Activated CD8-positive, alpha-beta T cell treated with anti-CD3 and anti-CD28 coated beads, Interleukin-2, amount 10 ng/mL, durations not matched to agents 7 days and 5 days (primary cell): ENCODE measurements at regions not wholly inside any gene's neighbourhood (a gene's known extent, or its start where the extent isn't known, plus 50 kb on each side); places are given as distances from the start of the nearest gene placed in this dataset.
"Not testable (repeated sequence)": the region's sequence is repeated elsewhere in the genome, so short reads cannot be mapped to it uniquely, and the experiment has no call there.

Experiments
- ATAC-seq: fragments of 150-1000 bp; cut with Tn5 transposase; one replicate; pipeline ENCODE4 v1.10.0; 2021; ENCODE audit warnings: moderate library complexity
- CTCF ChIA-PET: fragments of 350-600 bp; sonication (Branson Sonifier 250); formaldehyde crosslinking; loops from one replicate; lab custom pipeline; 2021; ENCODE audit warnings: antibody characterized with exemption; lab: Charles Lee
- POLR2A ChIA-PET: fragments of 350-600 bp; sonication (Branson Sonifier 250); formaldehyde crosslinking; loops from one replicate; lab custom pipeline; 2021; ENCODE audit warnings: antibody characterized with exemption; lab: Charles Lee
- DNase-seq: peaks from one replicate; pipeline ENCODE4 v3.0.0-alpha.2; 2020
- H3K27ac Mint-ChIP-seq: one replicate; pipeline ENCODE4 v1.8.0; 2021; ENCODE audit warnings: mild to moderate bottlenecking, mixed read lengths
- H3K27me3 Mint-ChIP-seq: one replicate; pipeline ENCODE4 v1.8.0; 2021; ENCODE audit warnings: low read depth, mixed read lengths
- H3K36me3 Mint-ChIP-seq: one replicate; pipeline ENCODE4 v1.8.0; 2021; ENCODE audit warnings: low read depth, mixed read lengths
- H3K4me1 Mint-ChIP-seq: one replicate; pipeline ENCODE4 v1.8.0; 2021; ENCODE audit warnings: low read depth, mixed read lengths
- H3K4me3 Mint-ChIP-seq: one replicate; pipeline ENCODE4 v1.8.0; 2021; ENCODE audit warnings: mild to moderate bottlenecking, mixed read lengths
- H3K9me3 Mint-ChIP-seq: one replicate; pipeline ENCODE4 v1.8.0; 2022; ENCODE audit warnings: mixed read lengths; ENCODE audit not compliant: insufficient read depth

DNA sequence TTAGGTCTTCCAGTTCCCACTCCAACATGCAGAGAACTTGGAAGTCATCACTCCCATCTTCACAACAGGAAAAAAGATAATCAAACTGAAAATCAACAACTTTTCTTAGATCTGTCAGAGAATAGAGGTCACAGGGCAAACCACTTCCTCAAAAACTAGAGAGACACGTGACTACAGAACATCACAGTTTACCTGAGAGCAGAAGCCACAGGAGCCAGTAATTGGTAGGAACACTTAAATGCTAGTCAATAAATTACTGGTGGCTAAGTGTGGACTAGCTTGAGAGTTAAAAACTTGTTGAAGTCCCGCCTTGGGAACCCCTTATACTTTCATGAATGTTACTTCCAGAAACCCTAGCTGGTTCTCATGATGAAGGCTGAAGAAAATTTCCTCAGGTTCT is 81.1 kb downstream of the THSD1 start:
- H3K36me3 Mint-ChIP-seq, H3K4me1 Mint-ChIP-seq, CTCF ChIA-PET, H3K4me3 Mint-ChIP-seq, H3K9me3 Mint-ChIP-seq, H3K27me3 Mint-ChIP-seq, ATAC-seq, POLR2A ChIA-PET, H3K27ac Mint-ChIP-seq, DNase-seq: not testable (repeated sequence)

GRCh38 chr13:52319876-52320275 is 86.1 kb downstream of the THSD1 start:
- ChIA-PET CTCF (no interaction called here), POLR2A (no interaction called here)
- H3K27ac Mint-ChIP-seq: no peak overlapping the region

DNA sequence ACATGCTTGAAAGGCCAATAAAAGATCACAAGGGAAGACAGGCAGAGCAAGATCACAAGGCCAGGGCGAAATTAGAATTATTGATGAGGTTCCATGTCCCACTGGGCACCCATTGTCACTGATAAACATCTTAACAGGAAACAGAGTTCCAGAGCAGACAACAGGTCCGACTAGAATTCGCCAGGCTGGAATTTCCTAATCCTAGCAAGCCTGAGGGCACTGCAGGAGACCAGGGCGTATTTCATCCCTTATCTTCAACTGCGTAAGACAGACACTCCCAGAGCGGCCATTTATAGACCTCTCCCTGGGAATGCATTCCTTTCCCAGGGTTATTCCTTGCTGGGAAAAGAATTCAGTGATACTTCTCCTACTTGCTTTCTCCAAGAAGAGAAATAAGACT is 96.1 kb downstream of the THSD1 start:
- CTCF ChIA-PET, DNase-seq, H3K36me3 Mint-ChIP-seq, H3K9me3 Mint-ChIP-seq, ATAC-seq, H3K4me1 Mint-ChIP-seq, POLR2A ChIA-PET, H3K27ac Mint-ChIP-seq, H3K4me3 Mint-ChIP-seq, H3K27me3 Mint-ChIP-seq: not testable (repeated sequence)

More at GRCh38 chr13:52319876-52320275, 86.1 kb downstream of the THSD1 start:
- Mint-ChIP-seq H3K9me3 (no peaks in the 10 kb centered on the region), H3K4me1 (peaks cover 6% of the 10 kb centered on the region), H3K4me3 (no peak overlapping the region), H3K36me3 (no peaks in the 10 kb centered on the region), H3K27me3 (peaks cover 10% of the 10 kb centered on the region)
- ATAC-seq (no peak), DNase-seq (no peak)

DNA sequence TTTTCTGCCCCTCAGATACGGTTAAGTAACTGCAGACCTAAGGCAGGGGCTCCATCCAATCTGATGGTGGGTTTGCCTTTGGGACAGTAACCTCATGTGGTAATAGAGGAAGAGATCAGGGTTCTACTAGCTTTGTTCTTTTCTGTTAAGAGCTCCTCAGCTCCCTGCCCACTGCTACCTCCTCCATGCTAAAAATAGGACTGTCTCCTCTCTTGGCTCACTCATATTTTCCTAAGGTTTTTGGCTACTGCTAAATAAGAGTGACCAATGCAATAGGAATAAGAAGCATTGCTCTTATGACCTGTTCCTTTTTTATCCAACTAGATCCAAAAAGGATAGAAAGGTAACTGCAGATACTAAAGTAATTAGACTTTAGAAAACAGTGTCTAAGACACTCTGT is 99.6 kb downstream of the THSD1 start:
- POLR2A ChIA-PET, CTCF ChIA-PET: not testable (repeated sequence)

DNA sequence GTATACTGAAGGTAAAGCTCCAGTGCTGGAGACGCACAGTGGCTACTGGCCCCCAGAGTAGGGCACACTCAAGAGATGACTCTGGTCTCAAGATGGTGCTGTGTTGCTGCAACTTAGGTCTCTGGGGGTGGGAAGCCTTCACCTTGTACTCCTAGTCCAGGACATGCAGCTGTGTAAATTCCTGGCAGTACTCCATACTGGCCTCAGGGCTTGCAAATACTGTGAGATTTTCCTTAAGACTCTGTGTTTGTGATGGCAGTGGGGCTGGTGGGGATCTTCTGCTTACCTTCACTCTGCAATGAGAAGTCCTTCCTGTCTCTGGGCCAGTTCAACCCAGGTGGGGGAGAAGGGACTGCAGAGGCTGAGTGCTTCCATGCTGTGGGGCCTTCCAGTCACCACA is 102.9 kb downstream of the THSD1 start:
- H3K27ac Mint-ChIP-seq, H3K36me3 Mint-ChIP-seq, CTCF ChIA-PET, H3K4me3 Mint-ChIP-seq, DNase-seq, H3K4me1 Mint-ChIP-seq, POLR2A ChIA-PET, H3K9me3 Mint-ChIP-seq, H3K27me3 Mint-ChIP-seq, ATAC-seq: not testable (repeated sequence)

More for the DNA sequence above, 99.6 kb downstream of the THSD1 start:
- not testable (repeated sequence) for H3K4me3 Mint-ChIP-seq, H3K27ac Mint-ChIP-seq, H3K36me3 Mint-ChIP-seq, H3K9me3 Mint-ChIP-seq, ATAC-seq, H3K4me1 Mint-ChIP-seq, DNase-seq, H3K27me3 Mint-ChIP-seq

DNA sequence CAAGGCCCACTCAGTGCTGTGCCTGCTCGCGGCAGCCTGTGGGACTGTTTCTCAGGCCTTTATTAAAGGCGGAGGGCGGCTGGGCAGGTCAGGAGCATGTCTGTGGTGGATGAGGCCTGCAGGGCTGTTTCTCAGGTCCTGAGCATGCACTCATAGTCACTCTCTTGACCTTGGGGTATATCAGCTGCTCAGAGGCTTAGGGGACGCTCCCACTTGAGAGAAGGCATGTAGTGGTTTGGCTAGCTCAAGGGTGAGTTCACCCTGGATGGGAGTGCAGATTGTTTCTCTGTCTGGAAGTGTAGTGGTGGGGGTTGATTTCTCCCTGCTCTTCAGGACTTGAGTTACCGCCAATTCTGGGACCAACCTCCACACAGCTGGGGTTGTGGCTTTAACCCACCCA is 103.3 kb downstream of the THSD1 start:
- POLR2A ChIA-PET, CTCF ChIA-PET, H3K27ac Mint-ChIP-seq, H3K27me3 Mint-ChIP-seq, H3K9me3 Mint-ChIP-seq, ATAC-seq, DNase-seq, H3K4me1 Mint-ChIP-seq, H3K36me3 Mint-ChIP-seq, H3K4me3 Mint-ChIP-seq: not testable (repeated sequence)

DNA sequence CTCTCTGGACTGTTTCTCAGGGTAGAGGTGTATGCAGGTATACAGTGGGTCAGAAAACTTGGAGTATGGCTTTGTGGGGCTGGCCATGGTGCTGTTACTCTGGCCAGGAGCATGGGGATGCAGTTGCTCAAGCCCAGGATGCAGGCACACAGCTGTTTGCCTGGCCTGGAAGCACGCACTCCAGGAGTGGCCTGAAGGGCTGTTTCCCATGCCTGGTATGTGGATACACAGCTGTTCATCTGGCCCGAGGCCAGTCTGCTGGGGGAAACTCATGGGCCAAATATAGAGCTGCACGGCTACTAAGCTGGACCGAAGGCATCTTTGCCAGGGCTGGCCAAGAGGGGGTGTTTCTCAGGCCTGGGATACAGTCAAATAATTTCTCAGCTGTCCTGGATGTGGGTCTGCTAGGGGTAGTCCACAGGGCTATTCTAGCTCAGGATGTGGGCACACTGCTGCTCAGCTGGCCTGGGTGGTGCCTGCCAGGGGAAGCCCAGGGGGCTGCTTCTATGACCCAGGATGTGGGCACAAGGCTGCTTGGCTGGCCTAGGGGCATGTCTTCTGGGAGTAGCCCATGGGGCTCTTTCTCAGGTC is 104.1 kb downstream of the THSD1 start:
- H3K27me3 Mint-ChIP-seq, H3K9me3 Mint-ChIP-seq, DNase-seq, H3K4me3 Mint-ChIP-seq, H3K27ac Mint-ChIP-seq, H3K36me3 Mint-ChIP-seq, CTCF ChIA-PET, ATAC-seq, H3K4me1 Mint-ChIP-seq, POLR2A ChIA-PET: not testable (repeated sequence)

DNA sequence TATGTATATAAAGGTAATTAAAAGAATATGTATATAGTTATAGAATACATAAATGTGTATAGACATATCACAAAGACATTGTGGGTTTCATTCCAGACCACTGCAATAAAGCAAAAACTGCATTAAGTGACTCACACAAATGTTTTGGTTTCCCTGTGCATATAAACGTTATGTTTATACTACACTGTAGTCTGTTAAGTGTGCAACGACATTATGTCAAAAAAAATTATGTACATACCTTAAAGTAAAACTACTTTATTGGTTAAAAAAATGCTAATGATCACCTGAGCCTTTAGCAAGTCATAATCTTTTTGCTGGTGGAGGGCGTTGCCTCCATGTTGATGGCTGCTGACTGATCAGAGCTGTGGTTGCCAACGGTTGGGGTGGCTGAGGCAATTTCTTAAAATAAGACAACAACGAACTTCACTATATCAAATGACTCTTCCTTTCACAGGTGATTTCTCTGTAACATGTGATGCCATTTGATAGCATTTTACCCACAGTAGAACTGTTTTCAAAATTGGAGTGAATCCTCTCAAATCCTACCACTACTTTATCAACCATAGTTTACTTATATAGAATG is 107.8 kb downstream of the THSD1 start:
- H3K27me3 Mint-ChIP-seq, H3K9me3 Mint-ChIP-seq, H3K36me3 Mint-ChIP-seq, ATAC-seq, H3K4me3 Mint-ChIP-seq, POLR2A ChIA-PET, DNase-seq, H3K27ac Mint-ChIP-seq, H3K4me1 Mint-ChIP-seq, CTCF ChIA-PET: not testable (repeated sequence)

DNA sequence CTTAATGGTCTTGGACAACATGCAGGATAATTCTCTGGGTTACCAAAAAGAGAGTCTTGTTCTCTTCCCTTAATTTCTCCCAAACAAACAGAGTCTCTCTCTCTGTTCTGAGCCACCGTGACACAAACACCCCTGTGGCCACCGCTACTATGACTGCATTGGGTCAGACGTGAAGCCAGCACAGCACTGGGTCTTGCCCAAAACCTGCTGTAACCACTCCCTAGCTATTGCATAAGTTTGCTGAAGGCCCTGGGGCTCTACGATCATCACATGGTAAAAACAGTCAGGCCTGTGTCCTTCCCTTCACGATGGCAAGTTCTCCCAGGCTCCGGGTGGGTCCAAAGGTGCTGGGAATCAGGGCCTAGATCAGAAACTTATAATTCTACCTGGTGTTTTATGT is 117.1 kb downstream of the THSD1 start:
- ATAC-seq, H3K9me3 Mint-ChIP-seq, H3K4me3 Mint-ChIP-seq, POLR2A ChIA-PET, H3K36me3 Mint-ChIP-seq, DNase-seq, H3K27me3 Mint-ChIP-seq, H3K27ac Mint-ChIP-seq, CTCF ChIA-PET, H3K4me1 Mint-ChIP-seq: not testable (repeated sequence)

- ATAC-seq, POLR2A ChIA-PET, H3K36me3 Mint-ChIP-seq: not testable (repeated sequence)
Observed at GRCh38 chr13:52281387-52281786, 122.0 kb upstream of the NEK3 start.

DNA sequence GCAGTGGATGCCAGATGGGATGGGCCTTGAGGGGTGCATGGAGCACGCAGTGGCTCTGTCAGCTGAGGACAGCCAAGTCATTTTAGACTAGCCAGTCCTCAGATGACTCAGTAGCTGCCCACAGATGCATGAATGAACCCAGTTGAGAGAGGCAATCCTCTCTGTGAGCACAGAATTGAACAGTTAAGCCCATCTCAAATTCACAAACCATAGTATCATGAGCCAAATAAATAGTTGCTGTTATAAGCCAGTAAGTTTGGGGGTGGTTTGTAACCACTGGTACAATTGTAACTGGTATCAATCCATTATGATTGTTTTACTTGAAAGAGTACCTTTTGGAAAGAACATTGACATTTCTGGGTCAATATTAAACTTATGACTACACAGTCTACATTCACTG is 120.0 kb upstream of the NEK3 start:
- H3K36me3 Mint-ChIP-seq, H3K27ac Mint-ChIP-seq, DNase-seq, H3K27me3 Mint-ChIP-seq, POLR2A ChIA-PET, H3K4me1 Mint-ChIP-seq, H3K4me3 Mint-ChIP-seq, ATAC-seq, H3K9me3 Mint-ChIP-seq, CTCF ChIA-PET: not testable (repeated sequence)

More at GRCh38 chr13:52281387-52281786, 122.0 kb upstream of the NEK3 start:
- H3K9me3 Mint-ChIP-seq, H3K27ac Mint-ChIP-seq, H3K27me3 Mint-ChIP-seq, H3K4me1 Mint-ChIP-seq, H3K4me3 Mint-ChIP-seq, CTCF ChIA-PET, DNase-seq: not testable (repeated sequence)

GRCh38 chr13:52254299-52254698 is 94.9 kb upstream of the NEK3 start:
- H3K4me3 Mint-ChIP-seq, CTCF ChIA-PET, POLR2A ChIA-PET, H3K27me3 Mint-ChIP-seq, DNase-seq, ATAC-seq, H3K9me3 Mint-ChIP-seq, H3K27ac Mint-ChIP-seq, H3K36me3 Mint-ChIP-seq, H3K4me1 Mint-ChIP-seq: not testable (repeated sequence)

DNA sequence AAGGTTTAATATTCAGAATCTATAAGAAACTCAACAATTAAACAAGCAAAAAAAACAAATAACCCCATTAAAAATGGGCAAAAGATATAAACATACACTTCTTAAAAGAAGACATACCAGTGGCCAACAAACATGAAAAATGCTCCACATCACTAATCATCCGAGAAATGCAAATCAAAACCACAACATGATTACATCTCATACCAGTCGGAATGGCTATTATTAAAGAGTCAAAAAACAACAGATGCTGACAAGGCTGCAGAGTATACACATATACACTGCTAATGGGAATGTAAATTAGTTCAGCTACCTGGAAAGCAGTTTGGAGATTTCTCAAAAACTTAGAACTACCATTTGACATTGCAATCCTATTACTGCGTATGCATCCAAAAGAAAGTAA is 81.4 kb upstream of the NEK3 start:
- H3K27me3 Mint-ChIP-seq, ATAC-seq, H3K36me3 Mint-ChIP-seq, H3K9me3 Mint-ChIP-seq, H3K27ac Mint-ChIP-seq, H3K4me3 Mint-ChIP-seq, H3K4me1 Mint-ChIP-seq, CTCF ChIA-PET, DNase-seq, POLR2A ChIA-PET: not testable (repeated sequence)
